Gastroesophageal sphincter (tissue), 3 donors: ENCODE measurements at regions not wholly inside any gene's neighbourhood (a gene's known extent, or its start where the extent isn't known, plus 50 kb on each side); places are given as distances from the start of the nearest gene placed in this dataset.

ENCODE experiments used
- POLR2AphosphoS5 ChIP-seq: sonication (generic); formaldehyde crosslinking; IDR thresholded peaks from one replicate; pipeline ENCODE4 v1.6.1; 2017; ENCODE audit warnings: antibody characterized with exemption
- TF ChIP-seq, protein P1 (sequence below), 4 experiments: fragments of 200-600 bp in 2 of 4; fragments of 450-650 bp in 2 of 4; sonication (generic) in 1 of 4; IDR thresholded peaks; one replicate each; pipeline ENCODE4 v1.5.1; 2017 to 2019; ENCODE audit warnings: antibody characterized with exemption in 4 of 4, mild to moderate bottlenecking in 2 of 4, moderate library complexity in 2 of 4

DNA sequence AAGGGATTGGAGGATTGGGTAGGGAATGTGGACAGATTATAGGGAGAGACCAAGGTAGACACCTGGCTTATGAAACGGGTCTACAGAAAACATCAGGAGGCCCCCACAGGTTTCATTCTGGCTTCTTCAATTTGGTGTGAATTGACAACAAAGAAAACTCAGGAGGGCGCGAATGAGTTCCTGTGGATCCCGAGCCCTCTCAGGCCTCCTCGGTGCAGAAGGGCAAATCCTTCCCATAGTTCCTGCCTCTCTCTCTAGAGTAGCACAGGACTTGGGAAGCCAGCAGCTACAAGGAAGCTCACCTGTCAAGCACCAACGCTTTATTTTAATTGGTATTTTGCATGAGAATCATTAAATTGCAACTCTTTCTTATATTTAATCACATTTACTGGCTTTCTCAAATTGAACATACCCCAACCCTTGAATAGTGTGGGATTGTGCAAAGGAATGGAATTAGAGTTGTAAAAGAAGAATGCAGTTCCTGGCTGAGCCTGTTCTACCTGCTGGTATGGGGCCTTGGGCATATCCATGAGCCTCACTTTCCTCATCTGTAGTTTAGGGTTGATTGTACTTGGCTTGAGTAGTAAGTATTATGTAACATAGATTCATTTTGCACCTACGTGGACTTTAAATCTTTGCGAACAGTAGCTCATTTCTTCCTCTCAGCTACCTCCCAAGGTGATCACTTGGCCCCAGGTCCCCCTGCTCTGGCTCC lies 56.4 kb upstream of the PHACTR2 start:
- TF ChIP-seq, protein P1, sequence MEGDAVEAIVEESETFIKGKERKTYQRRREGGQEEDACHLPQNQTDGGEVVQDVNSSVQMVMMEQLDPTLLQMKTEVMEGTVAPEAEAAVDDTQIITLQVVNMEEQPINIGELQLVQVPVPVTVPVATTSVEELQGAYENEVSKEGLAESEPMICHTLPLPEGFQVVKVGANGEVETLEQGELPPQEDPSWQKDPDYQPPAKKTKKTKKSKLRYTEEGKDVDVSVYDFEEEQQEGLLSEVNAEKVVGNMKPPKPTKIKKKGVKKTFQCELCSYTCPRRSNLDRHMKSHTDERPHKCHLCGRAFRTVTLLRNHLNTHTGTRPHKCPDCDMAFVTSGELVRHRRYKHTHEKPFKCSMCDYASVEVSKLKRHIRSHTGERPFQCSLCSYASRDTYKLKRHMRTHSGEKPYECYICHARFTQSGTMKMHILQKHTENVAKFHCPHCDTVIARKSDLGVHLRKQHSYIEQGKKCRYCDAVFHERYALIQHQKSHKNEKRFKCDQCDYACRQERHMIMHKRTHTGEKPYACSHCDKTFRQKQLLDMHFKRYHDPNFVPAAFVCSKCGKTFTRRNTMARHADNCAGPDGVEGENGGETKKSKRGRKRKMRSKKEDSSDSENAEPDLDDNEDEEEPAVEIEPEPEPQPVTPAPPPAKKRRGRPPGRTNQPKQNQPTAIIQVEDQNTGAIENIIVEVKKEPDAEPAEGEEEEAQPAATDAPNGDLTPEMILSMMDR (IDR thresholded peaks at IDR 0.05): no peak
- no peak for TF ChIP-seq POLR2AphosphoS5
